ENCODE measurements at regions not wholly inside any gene's neighbourhood (a gene's known extent, or its start where the extent isn't known, plus 50 kb on each side); places are given as distances from the start of the nearest gene placed in this dataset.

- Histone ChIP-seq H3K27me3 (ENCODE audit: insufficient read depth, low read length) (no peaks in the 10 kb centered on the region), H3K27ac (ENCODE audit: low read depth, low read length) (no peak overlapping the region), H3K4me3 (ENCODE audit: low read depth, low read length) (no peak overlapping the region), H2AFZ (ENCODE audit: low read length, unreplicated experiment) (no peak overlapping the region), H3K79me2 (ENCODE audit: control insufficient read depth, insufficient read depth, low read length, unreplicated experiment) (no peaks in the 10 kb centered on the region), H3K36me3 (ENCODE audit: insufficient read depth, low read length) (no peaks in the 10 kb centered on the region), H3K4me1 (ENCODE audit: control insufficient read depth, insufficient read depth, low read length, unreplicated experiment) (no peaks in the 10 kb centered on the region)
These were observed 143.1 kb downstream of the IRX2 start for GRCh38 chr5:2608391-2608790.

- Histone ChIP-seq H3K27ac (ENCODE audit: low read depth, low read length) (no peak overlapping the region), H2AFZ (ENCODE audit: low read length, unreplicated experiment) (no peak overlapping the region), H3K36me3 (ENCODE audit: insufficient read depth, low read length) (no peaks in the 10 kb centered on the region), H3K27me3 (ENCODE audit: insufficient read depth, low read length) (no peaks in the 10 kb centered on the region), H3K4me3 (ENCODE audit: low read depth, low read length) (no peak overlapping the region), H3K79me2 (ENCODE audit: control insufficient read depth, insufficient read depth, low read length, unreplicated experiment) (no peaks in the 10 kb centered on the region), H3K4me1 (ENCODE audit: control insufficient read depth, insufficient read depth, low read length, unreplicated experiment) (no peaks in the 10 kb centered on the region)
These were observed 143.9 kb downstream of the IRX2 start for GRCh38 chr5:2607598-2607997.

GRCh38 chr5:2603272-2603575 lies 148.3 kb downstream of the IRX2 start:
- Histone ChIP-seq H3K27ac (ENCODE audit: low read depth, low read length) (no peak overlapping the region), H3K27me3 (ENCODE audit: insufficient read depth, low read length) (no peaks in the 10 kb centered on the region), H3K36me3 (ENCODE audit: insufficient read depth, low read length) (no peaks in the 10 kb centered on the region), H3K4me3 (ENCODE audit: low read depth, low read length) (no peak overlapping the region), H3K79me2 (ENCODE audit: control insufficient read depth, insufficient read depth, low read length, unreplicated experiment) (no peaks in the 10 kb centered on the region), H3K4me1 (ENCODE audit: control insufficient read depth, insufficient read depth, low read length, unreplicated experiment) (no peaks in the 10 kb centered on the region), H2AFZ (ENCODE audit: low read length, unreplicated experiment) (no peak overlapping the region)

GRCh38 chr5:2602451-2603271 lies 148.8 kb downstream of the IRX2 start:
- no peak overlapping the region for H2AFZ ChIP-seq (ENCODE audit: low read length, unreplicated experiment)
- no peak overlapping the region for H3K27ac ChIP-seq (ENCODE audit: low read depth, low read length)
- H3K27me3 ChIP-seq (ENCODE audit: insufficient read depth, low read length), result no peaks in the 10 kb centered on the region
- H3K4me1 ChIP-seq (ENCODE audit: control insufficient read depth, insufficient read depth, low read length, unreplicated experiment), result no peaks in the 10 kb centered on the region
- H3K79me2 ChIP-seq (ENCODE audit: control insufficient read depth, insufficient read depth, low read length, unreplicated experiment), result no peaks in the 10 kb centered on the region
- H3K36me3 ChIP-seq (ENCODE audit: insufficient read depth, low read length), result no peaks in the 10 kb centered on the region
- H3K4me3 ChIP-seq (ENCODE audit: low read depth, low read length), result no peak overlapping the region

GRCh38 chr5:2598503-2598902 lies 153.0 kb downstream of the IRX2 start:
- H3K79me2 ChIP-seq (ENCODE audit: control insufficient read depth, insufficient read depth, low read length, unreplicated experiment), result no peaks in the 10 kb centered on the region
- H3K4me1 ChIP-seq (ENCODE audit: control insufficient read depth, insufficient read depth, low read length, unreplicated experiment), result no peaks in the 10 kb centered on the region
- no peaks in the 10 kb centered on the region for H3K36me3 ChIP-seq (ENCODE audit: insufficient read depth, low read length)
- H2AFZ ChIP-seq (ENCODE audit: low read length, unreplicated experiment), result no peak overlapping the region
- no peak overlapping the region for H3K27ac ChIP-seq (ENCODE audit: low read depth, low read length)
- no peak overlapping the region for H3K4me3 ChIP-seq (ENCODE audit: low read depth, low read length)
- no peaks in the 10 kb centered on the region for H3K27me3 ChIP-seq (ENCODE audit: insufficient read depth, low read length)

GRCh38 chr5:2594701-2595100 lies 156.8 kb downstream of the IRX2 start:
- Histone ChIP-seq H3K79me2 (ENCODE audit: control insufficient read depth, insufficient read depth, low read length, unreplicated experiment) (no peaks in the 10 kb centered on the region), H3K4me1 (ENCODE audit: control insufficient read depth, insufficient read depth, low read length, unreplicated experiment) (no peaks in the 10 kb centered on the region), H3K27me3 (ENCODE audit: insufficient read depth, low read length) (no peaks in the 10 kb centered on the region), H3K27ac (ENCODE audit: low read depth, low read length) (no peak overlapping the region), H3K4me3 (ENCODE audit: low read depth, low read length) (no peak overlapping the region), H3K36me3 (ENCODE audit: insufficient read depth, low read length) (no peaks in the 10 kb centered on the region), H2AFZ (ENCODE audit: low read length, unreplicated experiment) (no peak overlapping the region)

GRCh38 chr5:2592766-2593165 lies 158.7 kb downstream of the IRX2 start:
- Histone ChIP-seq H3K36me3 (ENCODE audit: insufficient read depth, low read length) (no peaks in the 10 kb centered on the region), H3K4me3 (ENCODE audit: low read depth, low read length) (no peak overlapping the region), H2AFZ (ENCODE audit: low read length, unreplicated experiment) (no peak overlapping the region), H3K4me1 (ENCODE audit: control insufficient read depth, insufficient read depth, low read length, unreplicated experiment) (no peaks in the 10 kb centered on the region), H3K27me3 (ENCODE audit: insufficient read depth, low read length) (no peaks in the 10 kb centered on the region), H3K79me2 (ENCODE audit: control insufficient read depth, insufficient read depth, low read length, unreplicated experiment) (no peaks in the 10 kb centered on the region), H3K27ac (ENCODE audit: low read depth, low read length) (no peak overlapping the region)

GRCh38 chr5:2591777-2592453 lies 159.6 kb downstream of the IRX2 start:
- Histone ChIP-seq H3K79me2 (ENCODE audit: control insufficient read depth, insufficient read depth, low read length, unreplicated experiment) (no peaks in the 10 kb centered on the region), H3K27ac (ENCODE audit: low read depth, low read length) (no peak overlapping the region), H3K4me1 (ENCODE audit: control insufficient read depth, insufficient read depth, low read length, unreplicated experiment) (no peaks in the 10 kb centered on the region), H3K4me3 (ENCODE audit: low read depth, low read length) (no peak overlapping the region), H3K36me3 (ENCODE audit: insufficient read depth, low read length) (no peaks in the 10 kb centered on the region), H3K27me3 (ENCODE audit: insufficient read depth, low read length) (no peaks in the 10 kb centered on the region), H2AFZ (ENCODE audit: low read length, unreplicated experiment) (no peak overlapping the region)

- Histone ChIP-seq H2AFZ (ENCODE audit: low read length, unreplicated experiment) (no peak overlapping the region), H3K27me3 (ENCODE audit: insufficient read depth, low read length) (no peaks in the 10 kb centered on the region)
These were observed 162.5 kb downstream of the IRX2 start for GRCh38 chr5:2588850-2589501.

GRCh38 chr5:2587189-2588031 lies 164.1 kb downstream of the IRX2 start:
- no peak overlapping the region for H3K4me3 ChIP-seq (ENCODE audit: low read depth, low read length)
- no peaks in the 10 kb centered on the region for H3K4me1 ChIP-seq (ENCODE audit: control insufficient read depth, insufficient read depth, low read length, unreplicated experiment)
- no peaks in the 10 kb centered on the region for H3K27me3 ChIP-seq (ENCODE audit: insufficient read depth, low read length)
- no peak overlapping the region for H3K27ac ChIP-seq (ENCODE audit: low read depth, low read length)
- H2AFZ ChIP-seq (ENCODE audit: low read length, unreplicated experiment), result no peak overlapping the region
- no peaks in the 10 kb centered on the region for H3K79me2 ChIP-seq (ENCODE audit: control insufficient read depth, insufficient read depth, low read length, unreplicated experiment)
- no peaks in the 10 kb centered on the region for H3K36me3 ChIP-seq (ENCODE audit: insufficient read depth, low read length)

More at GRCh38 chr5:2588850-2589501, 162.5 kb downstream of the IRX2 start:
- Histone ChIP-seq H3K4me1 (ENCODE audit: control insufficient read depth, insufficient read depth, low read length, unreplicated experiment) (no peaks in the 10 kb centered on the region), H3K79me2 (ENCODE audit: control insufficient read depth, insufficient read depth, low read length, unreplicated experiment) (no peaks in the 10 kb centered on the region), H3K27ac (ENCODE audit: low read depth, low read length) (no peak overlapping the region), H3K36me3 (ENCODE audit: insufficient read depth, low read length) (no peaks in the 10 kb centered on the region), H3K4me3 (ENCODE audit: low read depth, low read length) (no peak overlapping the region)
